ENCODE measurements at regions not wholly inside any gene's neighbourhood (a gene's known extent, or its start where the extent isn't known, plus 50 kb on each side); places are given as distances from the start of the nearest gene placed in this dataset.

DNA sequence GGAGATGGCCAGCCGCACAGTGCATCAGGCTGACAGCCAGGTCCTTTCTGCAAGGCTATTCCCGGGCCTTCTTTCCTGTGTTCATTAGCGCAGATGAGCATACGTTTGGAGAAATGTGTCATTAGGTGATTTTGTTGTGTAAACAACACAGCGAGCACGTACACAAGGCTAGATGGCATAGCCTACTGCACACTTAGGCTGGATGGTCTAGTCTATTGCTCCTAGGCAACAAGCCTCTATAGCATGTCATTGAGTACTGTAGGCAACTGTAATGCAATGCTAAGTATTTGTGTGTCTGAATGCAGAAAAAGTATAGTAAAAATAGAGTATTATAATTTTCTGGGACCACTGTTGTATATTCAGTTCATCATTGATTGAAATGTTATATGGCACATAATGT, 50.9 kb upstream of the PHLPP1 start (continued):
- TF ChIP-seq ZNF462 (CRISPR knock-in tag; IDR thresholded peaks at IDR 0.05) = no peak
- no peak for TF ChIP-seq NANOG (IDR thresholded peaks at IDR 0.05; ENCODE audit: borderline replicate concordance)
- TF ChIP-seq ZNF114 (CRISPR knock-in tag; IDR thresholded peaks at IDR 0.05) = no peak
- TF ChIP-seq EZH2phosphoT487 (IDR thresholded peaks at IDR 0.05; ENCODE audit: unreplicated experiment) = no peak
- no peak for TF ChIP-seq JUNB (IDR thresholded peaks at IDR 0.05; ENCODE audit: unreplicated experiment)
- no peak for TF ChIP-seq CREB1 (CRISPR knock-in tag; IDR thresholded peaks at IDR 0.05; ENCODE audit: low read depth)
- TF ChIP-seq CTCF (conservative IDR thresholded peaks at IDR 0.05; ENCODE audit: low read depth in 2 of 2) = no peak

- H3K36me3 ChIP-seq (ENCODE audit: insufficient read depth) = no peaks in the 10 kb centered on the region
- no peak overlapping the region for H3K4me3 ChIP-seq
- ATAC-seq = no peak
- no peak for DNase-seq (ENCODE audit: low spot score)
- no peaks in the 10 kb centered on the region for H3K79me2 ChIP-seq (replicated peaks; ENCODE audit: insufficient read depth)
- no peaks in the 10 kb centered on the region for H4K20me1 ChIP-seq (replicated peaks; ENCODE audit: insufficient read depth)
- H2AFZ ChIP-seq = no peak overlapping the region
- H3K36me3 Mint-ChIP-seq (ENCODE audit: low read depth) = no peaks in the 10 kb centered on the region; the same call in 2 of the 3 replicates
- no peaks in the 10 kb centered on the region for H3F3A ChIP-seq (replicated peaks; ENCODE audit: low read depth)
- H3K27me3 ChIP-seq (ENCODE audit: insufficient read depth) = no peaks in the 10 kb centered on the region
- H3K4me3 Mint-ChIP-seq = no peak overlapping the region
- H3K9me3 Mint-ChIP-seq = no peaks in the 10 kb centered on the region
- no peaks in the 10 kb centered on the region for H3K27me3 Mint-ChIP-seq (ENCODE audit: insufficient read depth, low read depth, poor library complexity)
- TF ChIP-seq STAT1 (IDR thresholded peaks at IDR 0.05; ENCODE audit: unreplicated experiment) = no peak
- no peak for TF ChIP-seq JUNB (IDR thresholded peaks at IDR 0.05; ENCODE audit: unreplicated experiment)
- TF ChIP-seq REST (IDR thresholded peaks at IDR 0.05; ENCODE audit: unreplicated experiment) = no peak
- TF ChIP-seq POLR2AphosphoS5 (IDR thresholded peaks at IDR 0.05; ENCODE audit: low read depth) = no peak
- no peak for TF ChIP-seq CTCF (conservative IDR thresholded peaks at IDR 0.05; ENCODE audit: low read depth in 2 of 2)
- no peak overlapping the region for H3K27ac Mint-ChIP-seq
- H3K9me2 ChIP-seq (ENCODE audit: insufficient read depth) = no peaks in the 10 kb centered on the region
- H3K4me2 ChIP-seq = no peak overlapping the region
- no peak overlapping the region for H3K27ac ChIP-seq (ENCODE audit: low read depth)
- H3K4me1 Mint-ChIP-seq = peaks cover 3% of the 10 kb centered on the region; the same call in 1 of the 3 replicates
- no peaks in the 10 kb centered on the region for H3K4me1 ChIP-seq (ENCODE audit: insufficient read depth)
Observed at GRCh38 chr18:62665188-62665587, 50.2 kb upstream of the PHLPP1 start.

Measured in GM23338 (cell line).